HCT116 (cell line): ENCODE measurements at regions not wholly inside any gene's neighbourhood (a gene's known extent, or its start where the extent isn't known, plus 50 kb on each side); places are given as distances from the start of the nearest gene placed in this dataset.

Experiments
- ATAC-seq: fragments of 200-7000 bp; cut with Tn5 transposase; 2 replicates; pipeline ENCODE4 v1.9.1; 2020; ENCODE audit warnings: mild to moderate bottlenecking, moderate library complexity
- BruUV-seq: library from RNA; stranded (reverse); fragments of 400-500 nt; replicated peaks from 2 replicates; lab custom pipeline; 2021; lab: Mats Ljungman, UMichigan
- CTCF ChIA-PET: fragments of 300-600 bp; sonication (Branson Sonifier 250); formaldehyde crosslinking; loops from one replicate; lab custom pipeline; 2021; ENCODE audit warnings: antibody characterized with exemption; lab: Charles Lee
- POLR2A ChIA-PET: fragments of 300-600, 350-600 bp; sonication (Branson Sonifier 250); formaldehyde crosslinking; loops from one replicate; lab custom pipeline; 2021; ENCODE audit warnings: antibody characterized with exemption; lab: Charles Lee
- RAD21 ChIA-PET, 2 experiments: fragments of 300-600 bp; sonication (Branson Sonifier 250); formaldehyde crosslinking; loops; one replicate each; lab custom pipeline; 2023; ENCODE audit warnings: low total read pairs in 2 of 2; ENCODE audit not compliant: uncharacterized antibody in 2 of 2, unreplicated experiment in 2 of 2, low non-redundant PET in 1 of 2; lab: Charles Lee
- DNase-seq: peaks from one replicate; pipeline ENCODE4 v3.0.0-alpha.2; 2010; ENCODE audit warnings: low read depth, low spot score
- H2AFZ ChIP-seq: fragments of 200-600 bp; shearing (Covaris generic), sonication (generic); 2 replicates; pipeline ENCODE4 v1.6.1; 2017; ENCODE audit warnings: low read depth, mixed run types, mixed read lengths, antibody characterized with exemption, low read length; ENCODE audit not compliant: poor library complexity, severe bottlenecking
- H3K27ac ChIP-seq: 2 replicates; pipeline ENCODE4 v1.5.1; 2012; ENCODE audit warnings: low read depth, low read length
- H3K27me3 ChIP-seq: fragments of 200-600 bp; sonication (generic); 2 replicates; pipeline ENCODE4 v1.6.1; 2016; ENCODE audit warnings: mixed run types, low read length, mixed read lengths; ENCODE audit not compliant: insufficient read depth
- H3K36me3 ChIP-seq, 2 experiments: fragments of 200-500 bp in 1 of 2; fragments of 200-600 bp in 1 of 2; sonication (Bioruptor generic) in 1 of 2; sonication (generic) in 1 of 2; 2 replicates each; pipeline versions ENCODE4 v1.5.1 to v1.6.1; 2014 to 2016; ENCODE audit warnings: low read length in 2 of 2, inconsistent platforms in 1 of 2, mixed read lengths in 1 of 2, mixed run types in 1 of 2; ENCODE audit not compliant: insufficient read depth in 2 of 2, control insufficient read depth in 1 of 2
- H3K4me1 ChIP-seq, 2 experiments: fragments of 200-600 bp in 1 of 2; sonication (generic) in 1 of 2; 2 replicates each; pipeline versions ENCODE4 v1.5.1 to v1.6.1; 2012 to 2017; ENCODE audit warnings: low read length in 2 of 2, inconsistent platforms in 1 of 2, mild to moderate bottlenecking in 1 of 2, mixed read lengths in 1 of 2, mixed run types in 1 of 2, moderate library complexity in 1 of 2; ENCODE audit not compliant: insufficient read depth in 2 of 2, control insufficient read depth in 1 of 2
- H3K4me2 ChIP-seq: fragments of 200-600 bp; sonication (generic); 2 replicates; pipeline ENCODE4 v1.6.1; 2017; ENCODE audit warnings: mixed run types, low read length, mixed read lengths
- H3K4me3 ChIP-seq, 2 experiments: fragments of 200-600 bp in 1 of 2; sonication (generic) in 1 of 2; replicated peaks in 1 of 2; 2 replicates each; pipeline ENCODE4 v1.5.1; 2011 to 2016; ENCODE audit warnings: low read length in 2 of 2, control low read depth in 1 of 2, low read depth in 1 of 2, mild to moderate bottlenecking in 1 of 2, mixed read lengths in 1 of 2, mixed run types in 1 of 2
- H3K79me2 ChIP-seq: fragments of 200-600 bp; sonication (generic); 2 replicates; pipeline ENCODE4 v1.6.1; 2017; ENCODE audit warnings: mild to moderate bottlenecking, mixed run types, low read length, moderate library complexity, mixed read lengths; ENCODE audit not compliant: insufficient read depth
- H3K9ac ChIP-seq: fragments of 200-600 bp; sonication (generic); 2 replicates; pipeline ENCODE4 v1.6.1; 2016; ENCODE audit warnings: low read length, mixed read lengths
- H3K9me2 ChIP-seq: fragments of 200-600 bp; sonication (generic), shearing (Covaris generic); 2 replicates; pipeline ENCODE4 v1.6.1; 2017; ENCODE audit warnings: mixed run types, mild to moderate bottlenecking, moderate library complexity; ENCODE audit not compliant: insufficient read depth
- H3K9me3 ChIP-seq, 2 experiments: fragments of 200-500 bp in 1 of 2; fragments of 200-600 bp in 1 of 2; sonication (Bioruptor generic) in 1 of 2; sonication (generic) in 1 of 2; 2 replicates each; pipeline ENCODE4 v1.6.1; 2014 to 2017; ENCODE audit warnings: low read length in 2 of 2, mixed read lengths in 2 of 2, inconsistent platforms in 1 of 2, low read depth in 1 of 2, mild to moderate bottlenecking in 1 of 2, mixed run types in 1 of 2, moderate library complexity in 1 of 2; ENCODE audit not compliant: control insufficient read depth in 1 of 2, insufficient read depth in 1 of 2
- H4K20me1 ChIP-seq: fragments of 200-600 bp; sonication (generic), shearing (Covaris generic); 2 replicates; pipeline ENCODE4 v1.6.1; 2017; ENCODE audit warnings: mixed run types, mild to moderate bottlenecking, moderate library complexity; ENCODE audit not compliant: insufficient read depth
- CEBPB ChIP-seq: IDR thresholded peaks from 2 replicates; pipeline ENCODE4 v1.6.1; 2012; ENCODE audit warnings: low read depth
- FOSL1 ChIP-seq: IDR thresholded peaks from 2 replicates; pipeline ENCODE4 v1.6.1; 2012; ENCODE audit warnings: low read depth
- JUND ChIP-seq: IDR thresholded peaks from 2 replicates; pipeline ENCODE4 v1.6.1; 2012
- MAX ChIP-seq: IDR thresholded peaks from 2 replicates; pipeline ENCODE4 v1.6.1; 2012
- POLR2A ChIP-seq: IDR thresholded peaks from 2 replicates; pipeline ENCODE4 v1.7.0; 2011; ENCODE audit warnings: borderline replicate concordance; ENCODE audit not compliant: insufficient read depth, insufficient read length; ENCODE audit errors: extremely low read depth
- SP1 ChIP-seq: IDR thresholded peaks from 2 replicates; pipeline ENCODE4 v1.6.1; 2012; ENCODE audit warnings: low read depth
- TCF7L2 ChIP-seq: IDR thresholded peaks from 2 replicates; pipeline ENCODE4 v1.7.0; 2011; ENCODE audit warnings: borderline replicate concordance, inconsistent platforms; ENCODE audit not compliant: insufficient read depth, insufficient read length; ENCODE audit errors: extremely low read depth
- YY1 ChIP-seq: IDR thresholded peaks from 2 replicates; pipeline ENCODE4 v1.6.1; 2011; ENCODE audit warnings: low read length, low read depth, moderate library complexity, mild to moderate bottlenecking; ENCODE audit not compliant: insufficient replicate concordance; ENCODE audit errors: extremely low read depth
- ZNF274 ChIP-seq: fragments of 200-500 bp; sonication (Bioruptor generic); IDR thresholded peaks from 2 replicates; pipeline ENCODE4 v1.6.1; 2014; ENCODE audit warnings: mild to moderate bottlenecking, low read depth, low read length, inconsistent platforms
- intact Hi-C: fragments of 100-400 bp; cut with micrococcal nuclease; formaldehyde crosslinking; loops from 2 replicates; pipeline ENCODE4 v1.10.0; 2022
- TF ChIP-seq, protein P1 (sequence below): IDR thresholded peaks from 2 replicates; pipeline ENCODE4 v1.6.1; 2011; ENCODE audit warnings: mild to moderate bottlenecking, low read length, moderate library complexity; ENCODE audit not compliant: insufficient replicate concordance; ENCODE audit errors: extremely low read depth
- TF ChIP-seq, protein P2 (sequence below): IDR thresholded peaks from 2 replicates; pipeline ENCODE4 v1.6.1; 2012; ENCODE audit warnings: low read depth

GRCh38 chr19:27964185-27964584 lies 1248.8 kb downstream of the UQCRFS1 start:
- CTCF ChIA-PET, result no interaction called here
- H3K79me2 ChIP-seq, result no peaks in the 10 kb centered on the region
- POLR2A ChIA-PET, result no interaction called here
- peaks cover 1 to 10% of the 10 kb centered on the region in 2 experiments; a peak in 2 of 4 replicates for H3K9me3 ChIP-seq
- no peaks in the 10 kb centered on the region for H3K27me3 ChIP-seq
- no peaks in the 10 kb centered on the region for H3K4me1 ChIP-seq
- no peaks in the 10 kb centered on the region for H4K20me1 ChIP-seq
- no peak overlapping the region for H3K9ac ChIP-seq
- ATAC-seq (no peak), DNase-seq (no peak)
- no peaks in the 10 kb centered on the region for H3K9me2 ChIP-seq
- H3K36me3 ChIP-seq, result no peaks in the 10 kb centered on the region
- no peak overlapping the region for H3K4me2 ChIP-seq
- H3K27ac ChIP-seq, result no peak overlapping the region
- intact Hi-C loops, result no loop called here
- RAD21 ChIA-PET, result no interaction called here
- BruUV-seq, result no TSS peak
- TF ChIP-seq, protein P1, sequence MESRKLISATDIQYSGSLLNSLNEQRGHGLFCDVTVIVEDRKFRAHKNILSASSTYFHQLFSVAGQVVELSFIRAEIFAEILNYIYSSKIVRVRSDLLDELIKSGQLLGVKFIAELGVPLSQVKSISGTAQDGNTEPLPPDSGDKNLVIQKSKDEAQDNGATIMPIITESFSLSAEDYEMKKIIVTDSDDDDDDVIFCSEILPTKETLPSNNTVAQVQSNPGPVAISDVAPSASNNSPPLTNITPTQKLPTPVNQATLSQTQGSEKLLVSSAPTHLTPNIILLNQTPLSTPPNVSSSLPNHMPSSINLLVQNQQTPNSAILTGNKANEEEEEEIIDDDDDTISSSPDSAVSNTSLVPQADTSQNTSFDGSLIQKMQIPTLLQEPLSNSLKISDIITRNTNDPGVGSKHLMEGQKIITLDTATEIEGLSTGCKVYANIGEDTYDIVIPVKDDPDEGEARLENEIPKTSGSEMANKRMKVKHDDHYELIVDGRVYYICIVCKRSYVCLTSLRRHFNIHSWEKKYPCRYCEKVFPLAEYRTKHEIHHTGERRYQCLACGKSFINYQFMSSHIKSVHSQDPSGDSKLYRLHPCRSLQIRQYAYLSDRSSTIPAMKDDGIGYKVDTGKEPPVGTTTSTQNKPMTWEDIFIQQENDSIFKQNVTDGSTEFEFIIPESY, result no peak
- TF ChIP-seq JUND (no peak), POLR2A (no peak), TCF7L2 (no peak), FOSL1 (no peak)
- TF ChIP-seq, all 23 proteins: peak for 0
- no peak overlapping the region for H3K4me3 ChIP-seq
- H2AFZ ChIP-seq, result no peak overlapping the region

GRCh38 chr19:27962264-27962663 lies 1250.7 kb downstream of the UQCRFS1 start:
- BruUV-seq, result no TSS peak
- ATAC-seq (no peak), DNase-seq (no peak)
- CTCF ChIA-PET, result no interaction called here
- no peaks in the 10 kb centered on the region for H3K9me2 ChIP-seq
- H3K9ac ChIP-seq, result no peak overlapping the region
- no peaks in the 10 kb centered on the region for H3K79me2 ChIP-seq
- no peak overlapping the region for H3K4me2 ChIP-seq
- no peak overlapping the region for H3K27ac ChIP-seq
- TF ChIP-seq ZNF274, result no peak
- TF ChIP-seq, protein P2, sequence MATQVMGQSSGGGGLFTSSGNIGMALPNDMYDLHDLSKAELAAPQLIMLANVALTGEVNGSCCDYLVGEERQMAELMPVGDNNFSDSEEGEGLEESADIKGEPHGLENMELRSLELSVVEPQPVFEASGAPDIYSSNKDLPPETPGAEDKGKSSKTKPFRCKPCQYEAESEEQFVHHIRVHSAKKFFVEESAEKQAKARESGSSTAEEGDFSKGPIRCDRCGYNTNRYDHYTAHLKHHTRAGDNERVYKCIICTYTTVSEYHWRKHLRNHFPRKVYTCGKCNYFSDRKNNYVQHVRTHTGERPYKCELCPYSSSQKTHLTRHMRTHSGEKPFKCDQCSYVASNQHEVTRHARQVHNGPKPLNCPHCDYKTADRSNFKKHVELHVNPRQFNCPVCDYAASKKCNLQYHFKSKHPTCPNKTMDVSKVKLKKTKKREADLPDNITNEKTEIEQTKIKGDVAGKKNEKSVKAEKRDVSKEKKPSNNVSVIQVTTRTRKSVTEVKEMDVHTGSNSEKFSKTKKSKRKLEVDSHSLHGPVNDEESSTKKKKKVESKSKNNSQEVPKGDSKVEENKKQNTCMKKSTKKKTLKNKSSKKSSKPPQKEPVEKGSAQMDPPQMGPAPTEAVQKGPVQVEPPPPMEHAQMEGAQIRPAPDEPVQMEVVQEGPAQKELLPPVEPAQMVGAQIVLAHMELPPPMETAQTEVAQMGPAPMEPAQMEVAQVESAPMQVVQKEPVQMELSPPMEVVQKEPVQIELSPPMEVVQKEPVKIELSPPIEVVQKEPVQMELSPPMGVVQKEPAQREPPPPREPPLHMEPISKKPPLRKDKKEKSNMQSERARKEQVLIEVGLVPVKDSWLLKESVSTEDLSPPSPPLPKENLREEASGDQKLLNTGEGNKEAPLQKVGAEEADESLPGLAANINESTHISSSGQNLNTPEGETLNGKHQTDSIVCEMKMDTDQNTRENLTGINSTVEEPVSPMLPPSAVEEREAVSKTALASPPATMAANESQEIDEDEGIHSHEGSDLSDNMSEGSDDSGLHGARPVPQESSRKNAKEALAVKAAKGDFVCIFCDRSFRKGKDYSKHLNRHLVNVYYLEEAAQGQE, result no peak
- no peak for TF ChIP-seq MAX
- no peak for TF ChIP-seq YY1
- no peak for TF ChIP-seq CEBPB
- no peak for TF ChIP-seq SP1
- H4K20me1 ChIP-seq, result no peaks in the 10 kb centered on the region
- H3K36me3 ChIP-seq, result no peaks in the 10 kb centered on the region
- POLR2A ChIA-PET, result no interaction called here
- no peaks in the 10 kb centered on the region for H3K4me1 ChIP-seq
- H3K4me3 ChIP-seq, result no peak overlapping the region
- intact Hi-C loops, result no loop called here
- peaks cover 4 to 13% of the 10 kb centered on the region in 2 experiments; a peak in 2 of 4 replicates for H3K9me3 ChIP-seq
- no peaks in the 10 kb centered on the region for H3K27me3 ChIP-seq
- RAD21 ChIA-PET, result no interaction called here
- no peak overlapping the region for H2AFZ ChIP-seq
